ENCODE measurements at regions not wholly inside any gene's neighbourhood (a gene's known extent, or its start where the extent isn't known, plus 50 kb on each side); places are given as distances from the start of the nearest gene placed in this dataset.

GRCh38 chr18:7358989-7359726, 128.3 kb downstream of the LRRC30 start:
- DNase-seq = no peak

GRCh38 chr18:7360606-7361170, 129.8 kb downstream of the LRRC30 start:
- no peak for DNase-seq

DNA sequence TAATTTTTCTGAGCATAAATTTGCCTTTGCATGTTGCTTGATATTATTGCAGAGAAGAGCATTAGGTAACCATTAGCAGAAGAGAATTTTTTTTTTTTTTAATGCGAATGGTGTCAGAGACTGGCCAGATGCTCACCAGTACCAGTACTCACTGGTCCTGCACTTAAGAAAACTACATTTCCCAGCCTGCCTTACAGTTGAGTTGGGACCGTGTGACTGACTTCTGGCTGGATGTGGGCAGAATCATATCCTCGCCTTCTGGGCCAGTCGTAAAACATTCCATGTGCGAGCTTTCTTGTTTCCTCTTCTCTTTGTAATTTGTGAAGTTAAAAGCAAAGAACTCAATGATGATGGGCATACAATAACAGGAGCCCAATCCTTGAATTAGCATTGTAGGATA, 132.4 kb downstream of the LRRC30 start:
- DNase-seq = no peak

DNA sequence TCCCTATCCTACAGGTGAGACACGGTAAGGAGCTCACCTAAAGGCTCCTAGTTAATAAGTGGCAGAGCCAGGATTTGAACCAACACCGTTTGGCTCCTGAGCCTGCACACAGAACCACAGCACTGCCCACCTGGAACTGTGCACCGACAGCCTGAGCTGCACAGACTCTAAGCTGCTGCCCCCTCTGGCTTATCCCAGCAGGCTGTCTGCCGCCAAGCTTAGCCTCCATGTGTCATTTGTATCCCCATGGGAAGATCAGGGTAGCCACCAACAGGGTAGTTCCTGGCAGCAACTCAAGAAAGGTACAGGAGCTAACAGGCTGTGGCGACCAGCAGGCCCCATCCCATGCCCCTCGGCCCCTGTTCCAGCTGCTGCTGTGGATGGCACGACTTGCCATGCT, 135.7 kb downstream of the LRRC30 start:
- DNase-seq = no peak

- no peak for DNase-seq
Observed at GRCh38 chr18:7367336-7367735, 136.4 kb downstream of the LRRC30 start.

- DNase-seq = no peak
Observed at GRCh38 chr18:7369006-7369405, 138.1 kb downstream of the LRRC30 start.

DNA sequence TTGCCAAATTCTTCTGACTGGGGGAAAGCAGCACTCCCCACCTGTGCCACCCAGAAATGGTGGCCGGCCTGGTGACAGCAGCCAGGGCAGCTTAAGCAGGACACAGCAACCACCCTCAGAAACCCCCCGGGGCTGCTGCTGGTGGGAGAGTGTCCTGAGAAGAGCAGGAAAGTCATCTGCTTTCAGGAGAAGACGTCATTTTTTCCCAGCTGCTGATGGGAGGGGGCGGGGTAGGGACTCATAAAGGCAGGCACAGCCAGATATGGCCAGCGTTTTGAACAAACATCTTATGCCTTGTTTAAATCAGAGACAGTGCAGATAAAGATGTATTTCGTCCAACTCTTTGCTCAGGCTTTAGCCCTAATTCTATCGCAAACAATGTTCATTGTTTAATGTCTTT, 139.5 kb downstream of the LRRC30 start:
- DNase-seq = no peak

DNA sequence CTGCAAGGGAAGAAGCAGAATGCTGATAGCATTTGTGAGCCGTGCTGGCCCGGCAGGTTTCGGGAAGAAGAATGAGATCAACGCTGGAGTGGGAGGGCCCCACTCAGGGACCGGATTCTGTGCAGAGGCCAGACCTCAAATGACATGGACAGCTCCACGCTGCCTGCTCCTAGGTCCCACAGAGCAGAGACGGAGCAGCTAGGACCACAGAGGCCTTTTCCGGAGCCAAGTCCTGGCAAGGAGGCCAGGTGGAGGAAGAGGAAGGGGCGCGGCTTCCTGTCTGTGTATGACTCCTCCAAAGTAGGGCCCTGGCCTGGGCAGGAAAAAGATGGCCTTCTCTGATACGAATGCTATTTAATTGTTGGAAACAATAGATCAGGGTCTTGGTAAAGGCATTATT, 139.9 kb downstream of the LRRC30 start:
- DNase-seq = no peak

GRCh38 chr18:7373441-7373840, 142.6 kb downstream of the LRRC30 start:
- no peak for DNase-seq

DNA sequence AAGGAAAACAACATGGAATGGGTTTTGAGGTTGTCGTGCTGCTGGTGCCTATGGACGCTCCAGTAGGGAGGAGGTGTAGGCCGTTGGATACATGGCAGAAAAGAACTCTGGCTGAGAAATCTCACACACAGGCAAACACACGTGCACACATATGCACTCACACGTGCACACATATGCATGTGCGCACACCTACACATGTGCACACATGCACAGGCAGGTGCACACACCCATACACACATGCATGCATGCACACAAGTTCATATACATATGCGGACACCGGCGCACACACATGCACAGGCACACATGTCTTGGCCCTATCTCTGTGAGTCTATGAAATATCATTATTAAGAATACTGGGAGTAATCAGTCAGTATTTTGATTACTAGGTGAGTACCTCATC, 150.4 kb downstream of the LRRC30 start:
- DNase-seq = no peak

DNA sequence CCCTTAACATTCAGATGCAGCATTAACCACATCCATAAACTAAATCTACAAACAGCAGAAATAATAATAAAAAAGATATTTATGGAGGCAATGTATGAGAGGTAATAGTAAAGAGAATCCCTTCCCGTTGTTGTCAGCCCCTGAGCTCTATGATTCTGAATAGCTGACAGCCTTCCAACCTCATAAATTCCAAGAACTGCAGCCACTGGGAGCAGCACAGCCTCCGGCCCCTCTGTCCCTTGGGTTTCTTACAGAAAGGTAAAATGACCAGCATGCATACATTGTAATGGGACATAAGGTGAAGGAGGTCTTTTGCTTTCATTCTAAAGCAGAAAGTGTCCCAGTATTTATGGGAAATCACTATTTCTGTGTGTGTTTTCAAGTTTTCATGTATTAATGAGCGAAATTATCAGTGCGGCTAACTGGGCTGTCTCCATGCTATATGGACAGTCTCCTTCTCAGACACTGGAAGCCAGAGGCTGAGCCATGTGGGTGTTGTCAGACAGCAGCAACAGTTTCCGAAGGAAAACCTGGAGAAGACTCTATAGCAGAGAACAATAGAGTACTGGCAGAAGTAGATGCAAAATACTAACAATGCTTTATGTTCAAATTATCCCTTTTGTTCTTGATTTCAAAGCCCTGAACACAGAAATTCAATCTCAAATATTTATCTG, 151.6 kb downstream of the LRRC30 start:
- DNase-seq = no peak

DNA sequence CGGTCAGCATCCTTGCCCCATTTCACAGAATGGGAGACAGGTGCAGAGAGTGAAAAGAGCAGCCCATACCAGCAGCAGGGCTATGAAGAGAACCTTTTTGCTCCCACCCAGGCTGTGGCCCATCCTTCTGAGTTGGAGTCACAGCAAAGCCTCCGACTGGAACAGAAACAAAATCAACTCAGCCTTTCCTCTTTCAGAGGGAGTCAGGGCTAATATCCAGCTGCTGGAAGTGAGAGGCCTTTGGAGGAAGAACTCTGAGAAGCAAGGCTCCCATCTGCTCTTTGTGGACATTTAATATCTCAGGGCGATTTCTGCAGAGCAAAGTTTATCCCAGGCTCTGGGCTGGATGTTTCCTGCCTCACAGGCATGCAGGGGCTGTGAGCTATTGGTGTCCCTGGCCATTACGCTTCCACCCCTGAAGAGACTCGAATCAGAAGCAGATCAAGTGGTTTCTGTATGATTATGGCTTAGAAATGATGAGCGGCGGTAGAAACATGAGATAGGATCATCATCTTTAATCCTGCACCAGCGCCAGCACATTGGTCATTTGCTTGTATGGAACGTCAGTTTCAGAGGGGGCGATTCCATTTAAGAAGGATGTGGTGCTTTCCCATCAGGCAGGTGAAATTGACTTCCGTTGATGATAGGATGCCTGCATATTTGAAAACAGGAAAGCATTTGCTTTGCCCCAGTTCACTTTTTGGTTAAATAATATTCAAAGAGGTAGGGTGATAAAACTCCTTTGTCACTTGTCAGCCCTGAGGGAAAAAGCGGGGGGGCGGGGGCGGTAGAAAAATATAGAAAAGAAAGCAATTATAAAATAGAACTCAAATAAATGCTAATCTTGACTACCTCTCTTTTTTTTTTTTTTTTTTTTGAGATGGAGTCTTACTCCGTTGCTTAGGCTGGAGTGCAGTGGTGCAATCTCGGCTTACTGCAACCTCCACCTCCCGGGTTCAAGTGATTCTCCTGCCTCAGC, 152.4 kb downstream of the LRRC30 start:
- no peak for DNase-seq

DNA sequence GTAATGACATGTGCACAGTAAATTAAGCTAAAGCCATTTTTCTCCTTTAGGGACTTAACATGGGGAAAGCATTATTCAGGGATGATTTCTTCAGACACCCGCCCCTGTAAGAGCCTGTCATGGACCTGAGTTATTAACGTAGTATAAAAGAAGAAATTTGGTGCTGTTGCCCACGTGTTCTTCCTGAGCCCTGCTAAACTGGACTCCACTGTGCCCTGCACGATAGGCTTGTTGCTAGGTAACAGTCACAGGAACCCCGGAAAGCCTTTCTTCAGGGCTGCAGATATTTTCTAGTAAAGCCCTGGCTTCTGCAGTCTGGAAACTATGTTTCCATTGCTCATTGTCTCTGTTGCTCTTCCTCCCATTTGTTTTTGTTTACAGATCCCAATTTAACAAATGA, 157.9 kb downstream of the LRRC30 start:
- DNase-seq = no peak

DNA sequence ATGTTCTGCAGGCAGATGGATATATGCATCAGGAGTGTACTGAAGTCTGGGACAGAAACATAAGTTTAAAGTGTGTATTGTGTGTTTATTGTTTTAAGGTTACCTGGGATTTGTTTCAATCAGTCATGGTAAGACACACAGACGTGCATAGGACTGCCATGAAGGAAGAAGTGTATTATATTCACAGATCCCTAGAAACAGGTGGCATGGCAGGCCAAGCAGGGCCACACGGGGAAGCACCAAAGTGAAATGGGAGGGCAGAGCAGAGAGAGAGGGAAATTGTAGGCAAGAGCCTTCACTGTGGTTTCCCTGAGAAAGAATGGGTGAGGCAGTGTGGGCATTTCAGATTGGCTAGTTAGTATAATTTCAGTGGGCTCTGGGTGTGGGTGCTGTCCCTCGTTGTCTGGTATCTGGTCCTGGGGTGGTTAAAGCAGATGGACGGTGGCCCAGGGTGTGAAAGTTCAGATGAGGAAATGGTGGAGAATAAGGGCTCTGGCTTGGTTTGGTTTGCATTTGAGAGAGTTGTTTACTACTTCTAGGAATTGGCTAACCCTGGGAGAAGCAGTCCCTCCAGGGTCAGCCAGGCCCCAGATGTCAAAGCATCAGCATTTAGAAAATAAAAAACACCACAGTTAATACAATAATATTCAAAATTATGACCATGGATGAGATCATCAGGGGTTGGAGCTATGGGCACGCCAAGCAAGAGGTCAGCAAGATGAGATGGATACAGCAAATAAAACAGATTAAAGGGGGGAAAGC, 160.0 kb downstream of the LRRC30 start:
- no peak for DNase-seq

- DNase-seq = no peak
Observed at GRCh38 chr18:7393080-7393479, 162.2 kb downstream of the LRRC30 start.

GRCh38 chr18:7394050-7394659, 163.3 kb downstream of the LRRC30 start:
- no peak for DNase-seq

GRCh38 chr18:7395566-7395965, 164.7 kb downstream of the LRRC30 start:
- DNase-seq = no peak

GRCh38 chr18:7413906-7414305, 153.2 kb upstream of the PTPRM start:
- DNase-seq = no peak

DNA sequence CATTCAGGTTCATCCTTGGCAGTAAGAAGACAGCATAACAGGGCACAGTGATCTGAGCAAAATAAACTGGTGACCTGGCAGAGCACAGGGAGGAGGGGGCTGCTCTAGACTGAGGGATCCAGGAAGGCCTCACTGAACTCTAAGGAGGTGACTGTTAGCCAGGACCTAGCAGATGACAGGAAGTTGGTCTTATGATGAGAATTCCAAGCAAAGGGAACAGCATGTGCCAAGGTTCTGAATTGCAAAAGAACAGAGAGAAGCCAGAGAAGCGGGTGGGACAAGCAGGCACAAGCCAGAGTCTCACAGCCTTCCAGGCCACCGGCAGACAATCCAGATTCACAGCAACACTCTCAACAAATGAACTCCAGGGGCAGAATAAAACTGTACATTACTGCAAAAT, 152.7 kb upstream of the PTPRM start:
- no peak for DNase-seq

GRCh38 chr18:7415081-7415894, 151.8 kb upstream of the PTPRM start:
- DNase-seq = no peak

DNA sequence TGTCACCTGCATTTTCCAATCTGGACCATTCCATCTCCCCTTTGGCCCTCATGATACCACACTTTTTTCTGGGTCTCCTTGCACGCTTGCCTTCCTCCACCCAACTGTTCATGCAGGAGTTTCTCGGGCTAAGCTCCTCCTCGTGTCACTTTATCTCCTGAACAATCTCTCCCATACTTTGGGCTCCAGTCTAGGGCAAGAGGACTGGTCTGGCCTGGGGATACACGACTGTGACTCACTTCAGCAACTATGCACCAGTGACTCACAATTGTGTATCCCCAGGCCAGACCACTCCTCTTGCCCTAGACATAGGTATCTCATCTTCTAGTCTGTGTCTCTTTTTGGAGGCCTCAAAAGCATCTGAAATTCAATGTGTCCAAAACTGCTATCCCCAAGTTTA, 149.4 kb upstream of the PTPRM start:
- no peak for DNase-seq

Measured in CD4-positive, alpha-beta T cell treated with Interleukin-10 for 1 hour (primary cell).